Prostate gland (tissue), 2 donors: ENCODE measurements at regions not wholly inside any gene's neighbourhood (a gene's known extent, or its start where the extent isn't known, plus 50 kb on each side); places are given as distances from the start of the nearest gene placed in this dataset.
"Not testable (repeated sequence)": the region's sequence is repeated elsewhere in the genome, so short reads cannot be mapped to it uniquely, and the experiment has no call there.

Experiments
- DNase-seq: peaks from one replicate; pipeline ENCODE4 v3.0.0-alpha.2; 2019; ENCODE audit warnings: low spot score
- H3K27ac ChIP-seq, 2 donors: fragments of 200-600 bp; sonication (generic); 2 replicates each; pipeline ENCODE4 v1.5.1; 2017 to 2019
- H3K27me3 ChIP-seq: fragments of 200-600 bp; sonication (generic); replicated peaks from 2 replicates; pipeline ENCODE4 v1.5.1; 2019; ENCODE audit not compliant: insufficient read depth
- H3K36me3 ChIP-seq, 2 donors: fragments of 200-600 bp; sonication (generic); 1 replicate in 1 of 2; 2 replicates in 1 of 2; pipeline versions ENCODE4 v1.5.1 to v1.8.1; 2017 to 2019
- H3K4me1 ChIP-seq: fragments of 200-600 bp; sonication (generic); replicated peaks from 2 replicates; pipeline ENCODE4 v1.5.1; 2019
- H3K4me3 ChIP-seq, 2 donors: fragments of 200-600 bp; sonication (generic); 2 replicates each; pipeline ENCODE4 v1.5.1; 2017 to 2019
- H3K9me3 ChIP-seq: fragments of 200-600 bp; sonication (generic); 2 replicates; pipeline ENCODE4 v1.5.1; 2017
- CTCF ChIP-seq, 4 experiments: fragments of 200-600 bp in 2 of 4; fragments of 450-650 bp in 2 of 4; sonication (generic) in 2 of 4; IDR thresholded peaks; 1 replicate in 3 of 4; 2 replicates in 1 of 4; pipeline ENCODE4 v1.5.1; 2016 to 2019; ENCODE audit warnings: antibody characterized with exemption in 4 of 4, mild to moderate bottlenecking in 2 of 4, moderate library complexity in 2 of 4
- POLR2A ChIP-seq: fragments of 450-650 bp; IDR thresholded peaks from one replicate; pipeline ENCODE4 v1.6.1; 2016; ENCODE audit warnings: antibody characterized with exemption, mild to moderate bottlenecking
- POLR2AphosphoS5 ChIP-seq: sonication (generic); formaldehyde crosslinking; IDR thresholded peaks from one replicate; pipeline ENCODE4 v1.6.1; 2017; ENCODE audit warnings: antibody characterized with exemption
- WGBS: methylation state at CpG from one replicate; pipeline ENCODE4 v1.1.5; 2018; 5-methylcytosine and 5-hydroxymethylcytosine counted together
- intact Hi-C: fragments of 100-400 bp; cut with DNase I; formaldehyde crosslinking; loops from one replicate; pipeline ENCODE4 v1.14.2; 2022

GRCh38 chr2:88967844-88968243 is 276.4 kb downstream of the RPIA start:
- Histone ChIP-seq H3K36me3 (no peaks in the 10 kb centered on the region), H3K9me3 (no peaks in the 10 kb centered on the region), H3K4me1 (no peaks in the 10 kb centered on the region), H3K4me3 (no peak overlapping the region), H3K27me3 (no peaks in the 10 kb centered on the region), H3K27ac (no peak overlapping the region)
- TF ChIP-seq POLR2AphosphoS5 (no peak), CTCF (IDR thresholded peaks at IDR 0.05) (no peak), POLR2A (no peak)
- 38% methylated on average over 3 of the region's 3 CpGs for WGBS
- DNase-seq = no peak
- intact Hi-C loops = no loop called here

- H3K4me3 ChIP-seq, intact Hi-C loops, H3K27ac ChIP-seq, H3K27me3 ChIP-seq, H3K9me3 ChIP-seq, H3K4me1 ChIP-seq, H3K36me3 ChIP-seq, DNase-seq: not testable (repeated sequence)
- 65% methylated on average over 2 of the region's 2 CpGs for WGBS
Measured at GRCh38 chr2:88978011-88978410, 286.5 kb downstream of the RPIA start.

- no CpG with 5 or more reads among the region's 1 CpG for WGBS
- H3K27me3 ChIP-seq, intact Hi-C loops, H3K9me3 ChIP-seq, DNase-seq, H3K36me3 ChIP-seq, H3K4me1 ChIP-seq, H3K4me3 ChIP-seq, H3K27ac ChIP-seq: not testable (repeated sequence)
Measured at GRCh38 chr2:88978446-88978845, 287.0 kb downstream of the RPIA start.

- H3K36me3 ChIP-seq, H3K27me3 ChIP-seq, DNase-seq, H3K4me1 ChIP-seq, intact Hi-C loops, H3K4me3 ChIP-seq, H3K9me3 ChIP-seq, H3K27ac ChIP-seq: not testable (repeated sequence)
- WGBS = 79% methylated on average over 2 of the region's 2 CpGs
Measured at GRCh38 chr2:88984079-88984478, 292.6 kb downstream of the RPIA start.

GRCh38 chr2:88986721-88987330 is 295.4 kb downstream of the RPIA start:
- 3% methylated on average over 4 of the region's 4 CpGs for WGBS
- DNase-seq, H3K27me3 ChIP-seq, H3K4me1 ChIP-seq, H3K4me3 ChIP-seq, H3K9me3 ChIP-seq, H3K27ac ChIP-seq, intact Hi-C loops, H3K36me3 ChIP-seq: not testable (repeated sequence)

- H3K27ac ChIP-seq, intact Hi-C loops, DNase-seq, H3K4me1 ChIP-seq, H3K9me3 ChIP-seq, H3K27me3 ChIP-seq, H3K4me3 ChIP-seq, H3K36me3 ChIP-seq: not testable (repeated sequence)
Measured at GRCh38 chr2:88988617-88989016, 297.1 kb downstream of the RPIA start.

GRCh38 chr2:88992819-88993218 is 301.3 kb downstream of the RPIA start:
- H3K4me3 ChIP-seq, DNase-seq, intact Hi-C loops, H3K27me3 ChIP-seq, H3K36me3 ChIP-seq, H3K4me1 ChIP-seq, H3K27ac ChIP-seq, H3K9me3 ChIP-seq: not testable (repeated sequence)
- WGBS = 91% methylated on average over 3 of the region's 3 CpGs

- H3K27ac ChIP-seq, intact Hi-C loops, H3K36me3 ChIP-seq, H3K4me3 ChIP-seq, H3K27me3 ChIP-seq, H3K9me3 ChIP-seq, DNase-seq, H3K4me1 ChIP-seq: not testable (repeated sequence)
- no CpG with 5 or more reads among the region's 1 CpG for WGBS
Measured at GRCh38 chr2:88994856-88995255, 303.4 kb downstream of the RPIA start.

- H3K4me3 ChIP-seq, DNase-seq, H3K27ac ChIP-seq, H3K27me3 ChIP-seq, H3K4me1 ChIP-seq, intact Hi-C loops, H3K36me3 ChIP-seq, H3K9me3 ChIP-seq: not testable (repeated sequence)
Measured at GRCh38 chr2:88996588-88996987, 305.1 kb downstream of the RPIA start.
